ENCODE measurements at regions not wholly inside any gene's neighbourhood (a gene's known extent, or its start where the extent isn't known, plus 50 kb on each side); places are given as distances from the start of the nearest gene placed in this dataset.
"Not testable (repeated sequence)": the region's sequence is repeated elsewhere in the genome, so short reads cannot be mapped to it uniquely, and the experiment has no call there.

GRCh38 chr16:18119092-18119491 is 217.4 kb downstream of the NPIPA8 start:
- not testable (repeated sequence) for H3K4me3 Mint-ChIP-seq; H3K4me1 Mint-ChIP-seq; H3K27ac Mint-ChIP-seq; H3K9me3 Mint-ChIP-seq; H3K36me3 Mint-ChIP-seq (ENCODE audit: low read depth); H3K27me3 Mint-ChIP-seq; ATAC-seq (replicated peaks)

- not testable (repeated sequence) for H3K27ac Mint-ChIP-seq; H3K4me1 Mint-ChIP-seq; H3K36me3 Mint-ChIP-seq (ENCODE audit: low read depth); H3K4me3 Mint-ChIP-seq; H3K9me3 Mint-ChIP-seq; ATAC-seq (replicated peaks); H3K27me3 Mint-ChIP-seq
Measured at GRCh38 chr16:18118684-18119083, 217.9 kb downstream of the NPIPA8 start.

GRCh38 chr16:18118071-18118470 is 218.5 kb downstream of the NPIPA8 start:
- not testable (repeated sequence) for H3K27ac Mint-ChIP-seq; H3K36me3 Mint-ChIP-seq (ENCODE audit: low read depth); H3K9me3 Mint-ChIP-seq; H3K4me1 Mint-ChIP-seq; ATAC-seq (replicated peaks); H3K4me3 Mint-ChIP-seq; H3K27me3 Mint-ChIP-seq

- H3K4me1 Mint-ChIP-seq; H3K9me3 Mint-ChIP-seq; H3K27ac Mint-ChIP-seq; H3K36me3 Mint-ChIP-seq (ENCODE audit: low read depth); H3K27me3 Mint-ChIP-seq; H3K4me3 Mint-ChIP-seq; ATAC-seq (replicated peaks): not testable (repeated sequence)
Measured at GRCh38 chr16:18104412-18104811, 232.1 kb downstream of the NPIPA8 start.

- not testable (repeated sequence) for H3K36me3 Mint-ChIP-seq (ENCODE audit: low read depth); H3K4me3 Mint-ChIP-seq
Measured at GRCh38 chr16:18101077-18101476, 235.5 kb downstream of the NPIPA8 start.

GRCh38 chr16:18092605-18093004 is 243.9 kb downstream of the NPIPA8 start:
- H3K27me3 Mint-ChIP-seq; H3K4me1 Mint-ChIP-seq; H3K4me3 Mint-ChIP-seq; H3K27ac Mint-ChIP-seq; H3K36me3 Mint-ChIP-seq (ENCODE audit: low read depth); H3K9me3 Mint-ChIP-seq: not testable (repeated sequence)
- peak; percentile 62 for ATAC-seq (replicated peaks)

More at GRCh38 chr16:18101077-18101476, 235.5 kb downstream of the NPIPA8 start:
- H3K9me3 Mint-ChIP-seq; ATAC-seq (replicated peaks); H3K27ac Mint-ChIP-seq; H3K4me1 Mint-ChIP-seq; H3K27me3 Mint-ChIP-seq: not testable (repeated sequence)

GRCh38 chr16:18080658-18081363 is 255.7 kb downstream of the NPIPA8 start:
- H3K4me1 Mint-ChIP-seq; H3K9me3 Mint-ChIP-seq; ATAC-seq (replicated peaks); H3K4me3 Mint-ChIP-seq; H3K27ac Mint-ChIP-seq; H3K36me3 Mint-ChIP-seq (ENCODE audit: low read depth): not testable (repeated sequence)
- H3K27me3 Mint-ChIP-seq: peaks cover 13% of the 10 kb centered on the region

GRCh38 chr16:18077910-18078309 is 258.6 kb downstream of the NPIPA8 start:
- H3K36me3 Mint-ChIP-seq (ENCODE audit: low read depth); H3K4me3 Mint-ChIP-seq; H3K27ac Mint-ChIP-seq; ATAC-seq (replicated peaks); H3K4me1 Mint-ChIP-seq; H3K9me3 Mint-ChIP-seq: not testable (repeated sequence)
- H3K27me3 Mint-ChIP-seq: peaks cover 10% of the 10 kb centered on the region

- no peak for ATAC-seq (replicated peaks)
Measured at GRCh38 chr16:18072161-18072560, 264.4 kb downstream of the NPIPA8 start.

GRCh38 chr16:18069683-18070082 is 266.9 kb downstream of the NPIPA8 start:
- H3K4me1 Mint-ChIP-seq: no peaks in the 10 kb centered on the region
- H3K27ac Mint-ChIP-seq: no peak overlapping the region
- H3K9me3 Mint-ChIP-seq: peaks cover 4% of the 10 kb centered on the region
- no peaks in the 10 kb centered on the region for H3K36me3 Mint-ChIP-seq (ENCODE audit: low read depth)
- ATAC-seq (replicated peaks): no peak
- no peak overlapping the region for H3K4me3 Mint-ChIP-seq
- peaks cover 22% of the 10 kb centered on the region for H3K27me3 Mint-ChIP-seq

More at GRCh38 chr16:18072161-18072560, 264.4 kb downstream of the NPIPA8 start:
- Mint-ChIP-seq H3K27ac (no peak overlapping the region), H3K27me3 (peaks cover 13% of the 10 kb centered on the region), H3K4me3 (no peak overlapping the region), H3K9me3 (peaks cover 4% of the 10 kb centered on the region), H3K36me3 (ENCODE audit: low read depth) (no peaks in the 10 kb centered on the region), H3K4me1 (no peaks in the 10 kb centered on the region)

GRCh38 chr16:18068477-18068876 is 268.1 kb downstream of the NPIPA8 start:
- no peak for ATAC-seq (replicated peaks)
- no peak overlapping the region for H3K27ac Mint-ChIP-seq

GRCh38 chr16:18062713-18063112 is 273.8 kb downstream of the NPIPA8 start:
- Mint-ChIP-seq H3K36me3 (ENCODE audit: low read depth) (no peaks in the 10 kb centered on the region), H3K27me3 (peaks cover 34% of the 10 kb centered on the region), H3K4me1 (no peaks in the 10 kb centered on the region), H3K9me3 (no peaks in the 10 kb centered on the region), H3K27ac (no peak overlapping the region), H3K4me3 (no peak overlapping the region)
- ATAC-seq (replicated peaks): no peak

More at GRCh38 chr16:18068477-18068876, 268.1 kb downstream of the NPIPA8 start:
- peaks cover 23% of the 10 kb centered on the region for H3K27me3 Mint-ChIP-seq
- H3K9me3 Mint-ChIP-seq: peaks cover 4% of the 10 kb centered on the region
- no peaks in the 10 kb centered on the region for H3K36me3 Mint-ChIP-seq (ENCODE audit: low read depth)
- no peaks in the 10 kb centered on the region for H3K4me1 Mint-ChIP-seq
- no peak overlapping the region for H3K4me3 Mint-ChIP-seq

- Mint-ChIP-seq H3K27me3 (peaks cover 30% of the 10 kb centered on the region), H3K4me3 (no peak overlapping the region), H3K27ac (no peak overlapping the region), H3K9me3 (no peaks in the 10 kb centered on the region), H3K4me1 (no peaks in the 10 kb centered on the region), H3K36me3 (ENCODE audit: low read depth) (no peaks in the 10 kb centered on the region)
- ATAC-seq (replicated peaks): no peak
Measured at GRCh38 chr16:18060351-18060750, 276.2 kb downstream of the NPIPA8 start.

GRCh38 chr16:18059577-18059976 is 277.0 kb downstream of the NPIPA8 start:
- Mint-ChIP-seq H3K27me3 (peaks cover 25% of the 10 kb centered on the region), H3K9me3 (no peaks in the 10 kb centered on the region), H3K4me3 (no peak overlapping the region), H3K4me1 (no peaks in the 10 kb centered on the region), H3K36me3 (ENCODE audit: low read depth) (no peaks in the 10 kb centered on the region), H3K27ac (no peak overlapping the region)
- ATAC-seq (replicated peaks): no peak

GRCh38 chr16:18059089-18059488 is 277.4 kb downstream of the NPIPA8 start:
- no peak overlapping the region for H3K4me3 Mint-ChIP-seq
- H3K9me3 Mint-ChIP-seq: no peaks in the 10 kb centered on the region
- peaks cover 25% of the 10 kb centered on the region for H3K27me3 Mint-ChIP-seq
- H3K36me3 Mint-ChIP-seq (ENCODE audit: low read depth): no peaks in the 10 kb centered on the region
- no peaks in the 10 kb centered on the region for H3K4me1 Mint-ChIP-seq
- no peak for ATAC-seq (replicated peaks)
- no peak overlapping the region for H3K27ac Mint-ChIP-seq

Data from activated T-helper 17 cell treated with anti-CD3 and anti-CD28 coated beads, Interleukin-2, amount 50 U/mL, for 72 hours (primary cell).